HUES48 (cell line): ENCODE measurements at regions not wholly inside any gene's neighbourhood (a gene's known extent, or its start where the extent isn't known, plus 50 kb on each side); places are given as distances from the start of the nearest gene placed in this dataset.

Source experiments
- H3K27ac ChIP-seq: one replicate; pipeline ENCODE4 v1.7.0; 2013; ENCODE audit warnings: low read depth, low read length, inconsistent platforms
- H3K27me3 ChIP-seq: 2 replicates; pipeline ENCODE4 v1.6.1; 2013; ENCODE audit warnings: mild to moderate bottlenecking, low read length; ENCODE audit not compliant: control insufficient read depth, insufficient read depth
- H3K36me3 ChIP-seq: 2 replicates; pipeline ENCODE4 v1.6.1; 2013; ENCODE audit warnings: low read length; ENCODE audit not compliant: control insufficient read depth, insufficient read depth
- H3K4me1 ChIP-seq: 2 replicates; pipeline ENCODE4 v1.6.1; 2013; ENCODE audit warnings: mild to moderate bottlenecking, low read length; ENCODE audit not compliant: control insufficient read depth, insufficient read depth
- H3K4me3 ChIP-seq: 2 replicates; pipeline ENCODE4 v1.5.1; 2013; ENCODE audit warnings: mild to moderate bottlenecking, low read depth, low read length
- H3K9ac ChIP-seq: 2 replicates; pipeline ENCODE4 v1.6.1; 2013; ENCODE audit warnings: mild to moderate bottlenecking, low read depth, low read length, moderate library complexity
- H3K9me3 ChIP-seq: 2 replicates; pipeline ENCODE4 v1.6.1; 2013; ENCODE audit warnings: low read length; ENCODE audit not compliant: control insufficient read depth, insufficient read depth

DNA sequence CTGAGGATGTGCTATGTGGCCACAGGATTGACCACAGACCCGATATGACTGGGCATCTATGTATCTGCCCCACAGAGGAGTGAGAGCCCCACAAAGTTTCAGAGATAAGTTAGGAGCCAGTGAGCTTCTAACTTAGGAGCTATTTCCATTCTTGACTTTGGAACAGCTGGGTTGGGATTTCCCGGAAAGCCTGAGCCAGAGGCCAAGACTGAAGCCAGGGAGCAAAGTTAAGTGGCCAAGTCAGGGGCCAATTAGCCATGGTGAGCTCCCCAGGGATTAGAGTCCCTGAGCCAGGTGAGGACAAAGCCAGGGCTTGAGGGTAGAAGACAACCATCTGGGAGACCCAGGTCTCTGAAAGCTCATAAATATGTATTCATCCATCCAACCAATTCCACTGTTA is 143.6 kb downstream of the MAFB start:
- H3K4me1 ChIP-seq, result no peaks in the 10 kb centered on the region
- no peak overlapping the region for H3K9ac ChIP-seq
- H3K9me3 ChIP-seq, result no peaks in the 10 kb centered on the region
- no peak overlapping the region for H3K27ac ChIP-seq
- H3K4me3 ChIP-seq, result no peak overlapping the region
- H3K27me3 ChIP-seq, result no peaks in the 10 kb centered on the region
- no peaks in the 10 kb centered on the region for H3K36me3 ChIP-seq

DNA sequence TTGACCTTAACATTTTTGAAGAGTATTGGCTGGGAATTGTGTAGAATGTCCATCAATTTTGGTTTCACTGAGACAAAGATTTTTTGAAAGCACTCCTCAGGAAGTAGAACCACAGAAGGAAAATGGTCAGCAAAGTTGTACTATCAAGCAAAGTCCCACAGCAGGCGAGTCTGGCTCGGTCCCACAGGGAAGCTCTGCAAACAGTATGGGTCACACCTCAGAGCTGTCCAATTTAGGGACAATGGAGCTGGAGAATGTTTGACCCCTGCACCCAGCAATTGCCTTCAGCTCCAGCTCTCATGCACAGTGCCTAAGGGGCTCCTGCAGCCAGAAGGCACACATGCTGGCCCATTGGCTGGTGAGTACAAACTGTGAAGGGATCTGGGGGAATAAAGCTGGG is 147.0 kb downstream of the MAFB start:
- Histone ChIP-seq H3K36me3 (no peaks in the 10 kb centered on the region), H3K27ac (no peak overlapping the region), H3K27me3 (no peaks in the 10 kb centered on the region), H3K4me3 (no peak overlapping the region), H3K4me1 (no peaks in the 10 kb centered on the region), H3K9ac (no peak overlapping the region), H3K9me3 (no peaks in the 10 kb centered on the region)

DNA sequence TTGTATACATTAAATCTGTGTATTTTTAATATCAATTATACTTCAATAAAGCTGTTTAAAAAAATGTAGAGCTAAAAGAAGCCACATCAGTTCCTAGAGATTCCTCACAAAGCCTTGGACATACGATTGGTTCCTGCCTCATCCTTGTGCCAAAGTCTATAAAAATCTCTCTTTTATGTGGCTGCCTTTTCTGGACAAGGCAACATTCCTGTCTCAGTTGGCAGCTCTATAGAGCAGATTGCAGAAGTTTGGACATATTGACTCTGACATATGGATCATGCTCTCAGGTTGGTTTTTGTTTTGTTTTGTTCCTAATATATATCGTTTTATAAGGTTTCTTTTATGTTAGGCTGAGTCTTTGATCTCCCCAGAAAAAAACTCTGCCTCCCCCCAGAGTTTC is 148.9 kb downstream of the MAFB start:
- Histone ChIP-seq H3K27ac (no peak overlapping the region), H3K36me3 (no peaks in the 10 kb centered on the region)

DNA sequence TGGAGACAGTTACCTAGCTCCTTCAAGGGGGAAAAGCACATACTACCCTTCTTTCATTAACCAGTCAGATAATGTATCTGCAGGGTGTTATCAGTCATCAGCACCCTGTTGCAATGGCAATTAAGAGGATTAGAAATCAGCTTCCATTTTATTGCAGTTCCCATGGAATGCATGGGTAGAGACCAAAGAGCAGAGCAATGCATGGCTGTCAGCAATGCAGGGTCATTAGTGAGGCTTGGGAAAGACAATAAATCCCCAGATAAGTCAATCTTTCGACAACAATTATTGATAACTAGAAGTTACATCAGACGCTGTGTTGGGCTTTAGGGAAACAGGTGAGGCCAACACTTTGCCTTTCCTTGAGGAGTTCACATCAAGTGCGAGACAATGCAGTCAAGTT is 150.9 kb downstream of the MAFB start:
- Histone ChIP-seq H3K9ac (no peak overlapping the region), H3K9me3 (no peaks in the 10 kb centered on the region), H3K4me3 (no peak overlapping the region), H3K27ac (no peak overlapping the region), H3K36me3 (no peaks in the 10 kb centered on the region), H3K4me1 (no peaks in the 10 kb centered on the region), H3K27me3 (no peaks in the 10 kb centered on the region)

More for the DNA sequence above, 148.9 kb downstream of the MAFB start:
- H3K4me3 ChIP-seq, result no peak overlapping the region
- H3K27me3 ChIP-seq, result no peaks in the 10 kb centered on the region
- H3K9ac ChIP-seq, result no peak overlapping the region
- H3K9me3 ChIP-seq, result no peaks in the 10 kb centered on the region
- no peaks in the 10 kb centered on the region for H3K4me1 ChIP-seq

DNA sequence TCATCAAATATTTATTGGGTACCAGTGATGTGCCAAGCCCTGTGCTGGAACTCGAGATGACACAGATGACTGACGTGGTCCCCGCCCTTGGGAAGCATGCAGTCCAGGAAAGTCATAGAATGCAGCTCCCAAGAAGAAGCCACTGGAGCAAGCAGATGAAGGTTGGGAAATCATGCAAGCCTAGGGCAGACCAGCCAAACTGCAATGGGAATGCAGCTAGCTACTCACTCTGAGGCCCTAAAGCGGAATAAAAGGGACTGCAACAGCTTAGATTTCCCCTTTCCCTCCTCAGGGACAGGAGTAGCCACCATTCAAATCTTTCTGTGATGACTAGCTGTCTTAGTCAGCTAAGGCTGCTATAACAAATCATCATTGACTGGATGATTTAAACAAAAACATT is 152.2 kb downstream of the MAFB start:
- H3K9ac ChIP-seq, result no peak overlapping the region
- no peaks in the 10 kb centered on the region for H3K27me3 ChIP-seq
- H3K4me1 ChIP-seq, result no peaks in the 10 kb centered on the region
- no peak overlapping the region for H3K4me3 ChIP-seq
- no peaks in the 10 kb centered on the region for H3K36me3 ChIP-seq
- no peak overlapping the region for H3K27ac ChIP-seq
- no peaks in the 10 kb centered on the region for H3K9me3 ChIP-seq

DNA sequence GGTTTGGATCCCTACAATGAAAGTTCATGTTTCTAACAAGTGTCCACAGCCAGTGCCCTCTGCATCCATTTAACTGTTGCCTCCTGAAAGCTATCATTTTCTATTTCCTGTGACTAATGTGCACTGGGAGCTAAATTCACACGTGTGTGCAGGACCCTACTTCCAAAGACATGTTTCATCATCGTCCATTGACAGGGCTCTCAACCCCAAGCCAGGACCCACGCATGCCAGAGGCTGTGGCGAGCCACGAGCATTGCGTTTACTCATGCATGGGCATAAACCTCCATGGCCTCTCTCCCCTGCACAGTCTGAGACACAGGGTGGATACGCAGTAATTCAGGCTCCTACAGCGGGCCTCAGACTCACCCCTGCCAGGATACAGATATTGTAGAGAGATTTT is 153.2 kb downstream of the MAFB start:
- H3K4me1 ChIP-seq, result no peaks in the 10 kb centered on the region
- H3K27me3 ChIP-seq, result no peaks in the 10 kb centered on the region
- no peak overlapping the region for H3K9ac ChIP-seq
- no peaks in the 10 kb centered on the region for H3K36me3 ChIP-seq
- H3K4me3 ChIP-seq, result no peak overlapping the region
- H3K27ac ChIP-seq, result no peak overlapping the region
- peaks cover 4% of the 10 kb centered on the region for H3K9me3 ChIP-seq

DNA sequence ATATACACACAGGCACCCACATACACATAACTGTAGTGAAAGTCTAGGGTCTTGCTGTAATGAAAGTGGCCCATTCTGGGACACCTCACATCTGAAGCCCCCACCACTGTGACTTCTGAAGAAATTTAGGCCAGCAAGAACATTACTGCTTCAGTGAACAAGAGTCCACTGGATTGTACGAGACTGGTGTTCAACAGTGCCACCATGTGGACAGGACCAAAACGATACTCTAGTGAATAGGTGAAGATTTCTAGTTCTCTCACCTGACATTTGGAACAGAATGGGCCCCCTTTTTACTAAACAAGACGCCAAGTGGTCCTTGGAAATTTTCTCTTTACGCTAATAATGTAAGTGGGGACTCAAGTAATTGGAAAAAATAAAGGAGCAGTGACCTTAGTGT is 156.9 kb downstream of the MAFB start:
- no peaks in the 10 kb centered on the region for H3K27me3 ChIP-seq
- H3K4me1 ChIP-seq, result no peaks in the 10 kb centered on the region
- H3K27ac ChIP-seq, result no peak overlapping the region
- H3K9me3 ChIP-seq, result peaks cover 5% of the 10 kb centered on the region
- H3K9ac ChIP-seq, result no peak overlapping the region
- no peak overlapping the region for H3K4me3 ChIP-seq
- H3K36me3 ChIP-seq, result no peaks in the 10 kb centered on the region

DNA sequence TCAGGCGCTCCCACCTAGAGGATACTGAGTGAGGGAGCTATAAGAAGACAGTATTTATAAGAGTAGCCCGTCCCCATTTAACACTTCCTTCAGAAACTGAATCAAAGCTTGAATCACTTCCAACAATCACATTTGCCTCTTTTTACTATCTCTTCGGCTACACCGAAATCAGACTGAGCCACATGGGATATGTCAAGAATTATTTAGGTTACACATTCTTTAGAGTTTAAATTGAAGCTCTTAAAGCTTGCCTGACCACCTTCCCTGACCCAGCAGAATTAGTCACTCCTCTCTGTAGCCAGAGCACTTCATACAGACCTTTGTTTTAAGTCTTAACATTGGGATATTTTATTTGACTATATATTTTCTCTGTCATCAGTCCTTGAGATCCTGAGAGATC is 163.7 kb downstream of the MAFB start:
- Histone ChIP-seq H3K4me3 (no peak overlapping the region), H3K9me3 (no peaks in the 10 kb centered on the region), H3K27me3 (no peaks in the 10 kb centered on the region), H3K36me3 (no peaks in the 10 kb centered on the region), H3K27ac (no peak overlapping the region), H3K9ac (no peak overlapping the region), H3K4me1 (no peaks in the 10 kb centered on the region)

DNA sequence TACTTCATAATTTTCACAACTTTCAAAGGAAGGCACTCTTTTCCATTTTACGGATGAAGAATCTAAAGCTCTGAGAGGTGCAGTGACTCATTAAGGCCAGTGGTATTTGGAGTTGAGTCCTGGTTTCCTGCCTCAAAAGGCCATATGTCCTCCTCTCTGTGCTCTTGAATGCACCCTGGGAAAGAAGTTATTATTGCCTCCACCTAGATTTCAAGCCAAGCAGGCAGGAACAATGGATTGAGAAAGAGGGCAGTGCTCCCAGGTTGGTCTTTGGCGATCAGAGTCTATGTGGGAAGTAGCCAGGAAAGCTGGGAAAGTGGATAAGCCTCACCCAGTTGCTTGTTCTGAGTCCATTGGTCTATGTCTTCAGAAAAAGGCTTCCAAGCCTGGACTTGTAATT is 165.0 kb downstream of the MAFB start:
- H3K9ac ChIP-seq, result no peak overlapping the region

DNA sequence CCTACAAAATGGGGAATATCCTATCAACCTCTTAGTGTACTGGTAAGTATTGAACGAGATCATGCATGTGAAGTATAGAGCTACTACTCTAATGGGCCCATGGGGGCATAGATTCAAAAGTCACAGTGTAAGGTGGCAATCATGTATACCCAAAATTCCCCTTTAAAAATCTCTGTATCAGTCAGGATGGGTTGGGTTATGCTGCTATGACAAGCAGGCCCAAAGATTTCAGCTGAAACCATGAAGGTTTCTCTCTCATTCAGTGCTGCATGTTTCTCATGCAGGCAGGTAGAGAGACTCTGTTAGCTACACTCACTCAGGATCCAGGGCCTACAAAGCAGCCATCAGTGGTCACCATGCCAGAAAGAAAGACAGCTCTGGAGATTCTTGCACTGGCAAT is 166.6 kb downstream of the MAFB start:
- H3K9me3 ChIP-seq, result no peaks in the 10 kb centered on the region
- no peak overlapping the region for H3K9ac ChIP-seq
- H3K27ac ChIP-seq, result no peak overlapping the region
- no peaks in the 10 kb centered on the region for H3K27me3 ChIP-seq
- no peak overlapping the region for H3K4me3 ChIP-seq
- H3K4me1 ChIP-seq, result no peaks in the 10 kb centered on the region
- no peaks in the 10 kb centered on the region for H3K36me3 ChIP-seq

More for the DNA sequence above, 165.0 kb downstream of the MAFB start:
- Histone ChIP-seq H3K27ac (no peak overlapping the region), H3K4me3 (no peak overlapping the region), H3K36me3 (no peaks in the 10 kb centered on the region), H3K4me1 (no peaks in the 10 kb centered on the region), H3K27me3 (no peaks in the 10 kb centered on the region), H3K9me3 (no peaks in the 10 kb centered on the region)

DNA sequence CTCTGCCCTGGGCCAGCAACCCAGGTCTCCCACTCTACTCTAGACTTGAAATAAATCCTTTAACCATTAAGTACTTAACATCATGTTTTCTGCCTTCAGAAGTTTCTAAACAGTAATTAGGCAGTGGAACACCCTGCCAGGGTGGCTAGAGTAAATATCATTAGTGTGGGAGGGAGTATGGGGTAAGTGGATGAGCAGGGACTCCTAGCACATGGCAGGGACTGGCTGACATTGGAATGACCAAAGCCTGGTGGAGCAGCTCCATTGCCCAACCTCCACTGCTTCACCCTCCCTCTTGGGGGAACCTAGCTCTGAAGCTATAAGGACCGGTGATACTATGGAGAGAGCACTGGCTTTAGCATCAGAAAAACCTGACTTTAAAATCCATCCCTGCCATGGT is 167.1 kb downstream of the MAFB start:
- Histone ChIP-seq H3K4me1 (no peaks in the 10 kb centered on the region), H3K27me3 (no peaks in the 10 kb centered on the region), H3K27ac (no peak overlapping the region), H3K9me3 (no peaks in the 10 kb centered on the region), H3K36me3 (no peaks in the 10 kb centered on the region), H3K4me3 (no peak overlapping the region), H3K9ac (no peak overlapping the region)

DNA sequence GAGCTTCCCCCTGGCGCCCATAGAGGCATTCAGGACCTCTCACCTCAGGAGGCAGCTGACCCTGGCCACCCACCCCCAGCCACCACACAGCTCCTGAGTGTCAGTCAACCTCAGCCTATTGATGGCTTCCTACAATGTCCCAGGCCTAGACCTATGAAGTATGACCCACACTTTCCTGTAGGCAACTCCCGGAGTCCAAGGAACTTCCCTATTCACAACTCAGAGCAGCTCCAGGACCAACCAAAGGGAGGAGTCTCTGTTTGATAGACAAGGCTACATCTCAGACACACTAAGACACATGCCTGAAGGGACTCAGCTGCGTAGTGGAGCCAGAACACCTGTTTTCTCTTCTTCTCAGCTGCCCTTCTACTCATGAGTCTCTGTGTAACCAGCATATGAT is 169.1 kb downstream of the MAFB start:
- H3K4me3 ChIP-seq, result no peak overlapping the region

More for the DNA sequence above, 169.1 kb downstream of the MAFB start:
- no peak overlapping the region for H3K9ac ChIP-seq
- no peaks in the 10 kb centered on the region for H3K36me3 ChIP-seq
- H3K4me1 ChIP-seq, result no peaks in the 10 kb centered on the region
- H3K27ac ChIP-seq, result no peak overlapping the region
- H3K9me3 ChIP-seq, result no peaks in the 10 kb centered on the region
- no peaks in the 10 kb centered on the region for H3K27me3 ChIP-seq
